Kidney (tissue), 13 donors: ENCODE measurements at regions not wholly inside any gene's neighbourhood (a gene's known extent, or its start where the extent isn't known, plus 50 kb on each side); places are given as distances from the start of the nearest gene placed in this dataset.

Experiments used
- DNase-seq, 5 donors: peaks; one replicate each; pipeline ENCODE4 v3.0.0-alpha.2; 2013 to 2020
- FAIRE-seq: peaks from 2 replicates; lab custom pipeline; 2012; peaks lifted over from hg19 to GRCh38; lab: Jason Lieb, UNC
- H3K27ac ChIP-seq, 2 donors: one replicate each; pipeline ENCODE4 v1.7.0; 2013; ENCODE audit warnings: low read depth in 2 of 2, low read length in 2 of 2, inconsistent platforms in 1 of 2
- H3K27me3 ChIP-seq: one replicate; pipeline ENCODE4 v1.7.1; 2013; ENCODE audit warnings: low read length, inconsistent platforms; ENCODE audit not compliant: control insufficient read depth, insufficient read depth
- H3K36me3 ChIP-seq, 3 donors: one replicate each; pipeline versions ENCODE4 v1.7.0 to v1.7.1; 2013; ENCODE audit warnings: low read length in 3 of 3, control low read depth in 1 of 3, inconsistent platforms in 1 of 3; ENCODE audit not compliant: insufficient read depth in 3 of 3, control insufficient read depth in 2 of 3
- H3K4me1 ChIP-seq, 3 donors: one replicate each; pipeline versions ENCODE4 v1.7.0 to v1.7.1; 2013; ENCODE audit warnings: low read length in 3 of 3, inconsistent platforms in 1 of 3, low read depth in 1 of 3; ENCODE audit not compliant: control insufficient read depth in 2 of 3, insufficient read depth in 2 of 3
- H3K4me3 ChIP-seq, 3 donors: one replicate each; pipeline versions ENCODE4 v1.7.0 to v1.8.1; 2013; ENCODE audit warnings: low read length in 3 of 3, control low read depth in 1 of 3, inconsistent platforms in 1 of 3
- H3K9ac ChIP-seq, 3 donors: one replicate each; pipeline versions ENCODE4 v1.7.0 to v1.7.1; 2013; ENCODE audit warnings: low read length in 3 of 3, control low read depth in 1 of 3, inconsistent platforms in 1 of 3
- H3K9me3 ChIP-seq, 3 donors: one replicate each; pipeline versions ENCODE4 v1.7.0 to v1.7.1; 2013; ENCODE audit warnings: low read length in 3 of 3, control low read depth in 1 of 3, inconsistent platforms in 1 of 3; ENCODE audit not compliant: control insufficient read depth in 2 of 3, insufficient read depth in 1 of 3
- intact Hi-C: fragments of 100-400 bp; cut with DNase I; formaldehyde crosslinking; loops from one replicate; pipeline ENCODE4 v1.11.1; 2022
- TF ChIP-seq, protein P1 (sequence below): IDR thresholded peaks from 3 replicates; pipeline ENCODE4 v1.5.1; 2012; ENCODE audit warnings: mild to moderate bottlenecking, moderate library complexity, borderline replicate concordance; ENCODE audit not compliant: insufficient read depth; ENCODE audit errors: extremely low read depth
- donor health status: control.
- donor health status: control.
- donor health status: control.
- donor health status: control.
- donor health status: control.
- donor health status: DM: yes; HTN: yes; CAD: no.
- donor health status: Normal renal cell carcinoma (clear cell type).

DNA sequence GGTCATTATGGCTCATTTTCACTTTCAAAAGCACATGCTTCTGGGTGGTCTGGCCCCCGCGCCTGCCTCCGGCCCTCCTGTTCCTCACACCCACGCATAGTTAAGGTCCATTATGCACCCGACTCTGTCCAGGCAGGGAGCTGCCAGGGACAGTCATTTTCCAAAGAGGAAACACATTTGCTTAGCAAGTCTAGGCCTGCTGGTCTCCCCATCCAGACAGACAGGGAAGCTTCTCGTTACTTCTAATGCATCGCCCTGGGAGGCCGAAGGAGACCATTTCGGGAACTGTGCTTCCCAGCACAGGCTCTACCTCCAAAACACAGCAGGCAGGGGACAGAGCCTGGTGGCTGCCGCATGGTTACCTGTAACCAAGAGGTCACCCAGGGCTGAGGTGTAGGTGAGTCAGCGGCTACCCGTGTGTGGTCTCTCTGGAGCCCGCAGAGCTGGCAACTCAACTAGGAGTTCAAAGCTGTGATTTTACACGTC, 87.1 kb upstream of the SHANK2 start:
- intact Hi-C loops = no loop called here
- FAIRE-seq (no peak), DNase-seq (peak in 2 of 5 donors; percentile 45 to 59)
- no peaks in the 10 kb centered on the region for H3K27me3 ChIP-seq
- no peak overlapping the region for H3K27ac ChIP-seq
- no peaks in the 10 kb centered on the region for H3K9me3 ChIP-seq
- H3K36me3 ChIP-seq = no peaks in the 10 kb centered on the region
- H3K9ac ChIP-seq = no peak overlapping the region
- H3K4me1 ChIP-seq = peaks cover 0 to 2% (median 2%) of the 10 kb centered on the region in 3 donors
- TF ChIP-seq, protein P1, sequence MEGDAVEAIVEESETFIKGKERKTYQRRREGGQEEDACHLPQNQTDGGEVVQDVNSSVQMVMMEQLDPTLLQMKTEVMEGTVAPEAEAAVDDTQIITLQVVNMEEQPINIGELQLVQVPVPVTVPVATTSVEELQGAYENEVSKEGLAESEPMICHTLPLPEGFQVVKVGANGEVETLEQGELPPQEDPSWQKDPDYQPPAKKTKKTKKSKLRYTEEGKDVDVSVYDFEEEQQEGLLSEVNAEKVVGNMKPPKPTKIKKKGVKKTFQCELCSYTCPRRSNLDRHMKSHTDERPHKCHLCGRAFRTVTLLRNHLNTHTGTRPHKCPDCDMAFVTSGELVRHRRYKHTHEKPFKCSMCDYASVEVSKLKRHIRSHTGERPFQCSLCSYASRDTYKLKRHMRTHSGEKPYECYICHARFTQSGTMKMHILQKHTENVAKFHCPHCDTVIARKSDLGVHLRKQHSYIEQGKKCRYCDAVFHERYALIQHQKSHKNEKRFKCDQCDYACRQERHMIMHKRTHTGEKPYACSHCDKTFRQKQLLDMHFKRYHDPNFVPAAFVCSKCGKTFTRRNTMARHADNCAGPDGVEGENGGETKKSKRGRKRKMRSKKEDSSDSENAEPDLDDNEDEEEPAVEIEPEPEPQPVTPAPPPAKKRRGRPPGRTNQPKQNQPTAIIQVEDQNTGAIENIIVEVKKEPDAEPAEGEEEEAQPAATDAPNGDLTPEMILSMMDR = no peak
- H3K4me3 ChIP-seq = no peak overlapping the region

DNA sequence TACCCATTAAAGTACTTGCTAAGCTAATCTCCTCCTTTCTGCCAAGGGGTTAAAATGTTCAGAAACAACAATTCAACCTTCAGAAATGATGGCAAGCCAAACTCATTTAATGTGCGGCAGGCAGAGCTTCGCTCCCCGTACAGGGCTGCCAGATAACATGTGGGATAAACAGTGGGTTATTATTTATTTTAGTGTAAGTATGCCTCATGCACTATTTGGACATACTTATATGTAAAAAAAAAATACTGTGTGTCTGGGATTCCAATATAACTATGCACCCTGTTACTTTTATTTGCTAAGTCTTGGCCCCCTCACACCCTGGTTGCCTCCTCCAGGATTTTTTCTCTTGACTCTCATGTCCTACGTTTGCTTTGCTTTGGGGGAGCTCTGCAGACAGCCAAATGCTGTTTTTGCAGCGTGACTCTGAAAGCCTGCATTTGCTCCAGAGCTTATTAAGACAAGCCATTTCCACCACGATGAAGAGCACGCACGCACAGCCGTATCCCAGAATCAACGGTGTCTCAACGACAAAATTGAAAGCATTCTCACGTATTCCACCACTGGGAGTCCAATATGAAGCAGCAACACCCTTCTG, 86.5 kb upstream of the SHANK2 start:
- no peak overlapping the region for H3K9ac ChIP-seq
- no peaks in the 10 kb centered on the region for H3K27me3 ChIP-seq
- no peaks in the 10 kb centered on the region for H3K36me3 ChIP-seq
- intact Hi-C loops = no loop called here
- TF ChIP-seq, protein P1 = no peak
- H3K4me3 ChIP-seq = no peak overlapping the region
- H3K9me3 ChIP-seq = no peaks in the 10 kb centered on the region
- DNase-seq = peak in 3 of 5 donors; percentile 22 to 62 (median 51)
- no peak for FAIRE-seq
- peaks cover 0 to 2% (median 2%) of the 10 kb centered on the region in 3 donors for H3K4me1 ChIP-seq
- no peak overlapping the region for H3K27ac ChIP-seq

DNA sequence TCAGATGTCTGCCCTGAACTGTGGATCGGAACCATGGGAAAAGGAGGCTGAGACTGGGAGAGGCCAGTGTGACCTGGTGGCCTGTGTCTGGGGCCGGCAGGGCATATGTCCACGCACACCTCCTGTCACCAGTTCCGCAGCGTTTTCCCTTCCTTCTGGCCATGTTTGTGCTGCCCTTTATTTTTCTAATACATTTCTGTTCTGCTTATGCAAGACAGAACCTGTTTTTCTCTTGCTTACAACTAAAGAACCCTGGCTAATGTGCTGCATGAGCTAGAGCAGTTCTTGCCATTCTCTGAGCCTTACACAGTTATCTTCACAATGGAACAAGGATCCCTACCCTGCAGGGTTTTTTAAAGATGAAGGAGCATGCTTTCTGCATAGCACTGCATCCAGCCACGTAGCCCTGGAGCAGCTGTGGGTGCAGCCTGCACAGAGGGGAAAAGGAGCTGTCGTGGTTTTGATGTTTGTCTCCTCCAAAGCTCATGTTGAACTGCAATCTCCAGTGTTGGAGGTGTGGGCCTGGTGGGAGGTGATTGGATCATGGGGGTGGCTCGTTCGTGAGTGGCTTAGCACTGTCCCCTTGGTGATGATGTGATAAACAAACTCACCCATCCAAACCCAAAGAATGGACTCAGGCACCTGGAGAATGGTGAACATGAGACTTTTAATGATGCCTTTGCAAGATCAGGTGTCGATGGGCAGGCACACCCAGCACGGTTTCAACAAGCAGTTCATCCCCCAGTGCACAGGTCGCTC, 84.8 kb upstream of the SHANK2 start:
- Histone ChIP-seq H3K4me3 (no peak overlapping the region), H3K9me3 (no peaks in the 10 kb centered on the region), H3K27me3 (no peaks in the 10 kb centered on the region), H3K4me1 (peaks cover 0 to 2% (median 2%) of the 10 kb centered on the region in 3 donors), H3K9ac (no peak overlapping the region), H3K27ac (no peak overlapping the region), H3K36me3 (no peaks in the 10 kb centered on the region)
- intact Hi-C loops = no loop called here
- FAIRE-seq (no peak), DNase-seq (peak; percentile 52 to 79 (median 69))
- TF ChIP-seq, protein P1 = no peak
